LoVo (cell line): ENCODE measurements at regions not wholly inside any gene's neighbourhood (a gene's known extent, or its start where the extent isn't known, plus 50 kb on each side); places are given as distances from the start of the nearest gene placed in this dataset.

Experiments
- DNase-seq: peaks from one replicate; pipeline ENCODE4 v3.0.0-alpha.2; 2016; ENCODE audit warnings: low spot score

DNA sequence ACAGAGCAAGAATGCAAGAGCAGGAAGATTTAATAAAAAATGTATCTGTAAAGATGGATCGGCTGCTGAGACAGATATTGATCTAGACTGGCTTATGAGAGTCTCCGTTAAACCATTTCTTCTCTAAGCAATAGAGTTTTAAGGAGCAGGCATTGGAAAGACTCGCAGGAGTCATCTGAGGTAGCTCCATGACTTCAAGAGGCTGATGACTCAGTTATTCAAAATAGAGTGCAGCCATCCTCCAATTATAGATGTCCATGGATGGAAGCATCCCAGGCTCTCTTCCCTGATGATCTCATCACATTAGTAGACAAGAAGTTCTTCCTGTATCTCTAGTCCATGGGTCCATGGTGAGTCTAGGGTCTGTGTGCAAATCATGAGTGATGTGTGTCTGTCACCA is 638.3 kb upstream of the TMEM132C start:
- no peak for DNase-seq

DNA sequence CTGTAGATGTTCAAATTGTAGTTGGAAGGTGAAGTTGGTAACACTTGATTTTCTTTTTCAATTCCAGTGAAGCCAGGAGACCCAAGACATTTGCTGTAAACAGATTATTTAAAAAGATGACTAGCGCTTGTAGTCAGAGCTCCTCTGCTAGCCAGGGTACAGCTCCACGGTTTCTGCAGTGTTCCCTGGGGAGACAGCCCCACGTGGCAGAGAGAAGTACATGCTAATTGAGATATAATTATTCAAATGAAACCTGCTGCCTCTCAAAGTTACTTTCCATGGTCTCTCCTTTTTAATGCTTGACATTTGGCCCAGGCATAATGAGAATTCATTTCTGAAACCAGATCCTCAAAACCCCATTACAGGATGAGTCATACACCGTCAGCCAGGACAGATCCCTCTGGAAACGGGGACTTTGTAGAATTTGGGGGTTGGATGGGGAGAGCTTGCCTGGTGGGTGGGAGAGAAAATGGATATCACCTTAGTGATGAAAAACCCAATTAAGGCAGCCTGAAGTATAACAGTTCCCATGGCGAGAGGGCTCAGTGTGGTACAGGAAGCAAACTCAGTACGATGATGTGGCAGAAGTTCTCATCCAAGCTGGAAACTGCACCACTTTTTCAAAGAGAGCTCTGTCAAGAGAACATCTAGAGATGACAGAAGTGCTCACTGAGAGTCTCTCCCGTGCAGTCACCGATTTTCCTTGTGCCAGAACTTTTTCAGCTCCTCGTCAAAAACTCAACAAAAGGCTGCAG is 637.7 kb upstream of the TMEM132C start:
- DNase-seq: no peak

DNA sequence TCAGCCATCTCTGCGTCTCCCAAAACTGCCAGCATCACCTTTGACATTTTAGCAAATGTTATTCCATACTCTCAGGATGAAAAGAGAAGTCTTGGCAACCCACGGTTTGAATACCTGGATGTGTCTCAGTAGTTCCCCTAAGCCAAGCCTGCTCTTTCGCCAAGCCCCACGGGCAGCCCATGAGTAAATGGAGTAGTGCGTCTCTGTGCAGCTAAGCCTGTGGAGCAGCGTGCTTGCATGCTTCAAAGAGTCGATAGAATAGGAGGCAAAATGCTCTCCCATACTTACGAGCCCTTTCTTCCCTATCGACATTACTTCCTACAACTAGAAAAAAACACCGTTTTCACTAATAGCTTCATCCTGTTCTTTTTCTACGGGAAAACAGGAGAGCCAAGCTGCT is 634.5 kb upstream of the TMEM132C start:
- no peak for DNase-seq

DNA sequence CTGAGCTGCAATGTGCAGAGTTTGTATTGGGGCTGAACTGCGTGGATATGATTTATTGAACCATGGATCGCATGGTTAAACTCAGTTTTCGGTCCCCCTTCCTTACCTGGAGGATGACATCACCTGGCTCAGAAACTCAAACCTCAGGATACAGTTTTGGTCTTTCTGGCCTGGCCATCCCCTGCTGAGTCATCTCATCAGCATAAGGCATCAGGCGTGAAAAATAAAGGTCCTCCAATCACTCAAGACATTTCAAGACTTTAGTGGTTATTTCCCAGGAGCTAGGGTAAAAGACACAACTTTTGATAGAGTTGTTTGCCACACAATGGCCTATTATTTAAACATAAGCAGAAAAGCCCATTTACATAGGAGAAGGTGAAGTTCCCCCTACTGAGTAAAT is 631.1 kb upstream of the TMEM132C start:
- DNase-seq: no peak

DNA sequence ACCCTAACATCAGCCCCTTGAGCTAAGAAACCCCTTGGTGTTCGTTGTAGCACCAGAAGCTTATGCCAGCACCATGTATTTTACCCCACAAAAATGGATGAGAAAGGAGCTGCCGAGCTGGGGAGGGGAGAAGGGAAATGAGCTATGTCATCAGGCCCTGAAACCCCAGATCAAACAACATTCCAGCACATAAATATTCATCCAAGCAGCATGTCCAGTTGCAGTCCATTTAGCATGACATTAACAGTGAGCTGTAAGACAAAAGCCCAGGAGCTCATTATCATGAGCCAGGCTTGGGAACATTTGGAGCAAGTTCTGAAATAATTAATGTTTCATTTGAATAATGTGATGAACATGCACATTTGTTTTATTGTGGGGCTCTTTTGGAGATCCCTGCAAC is 630.1 kb upstream of the TMEM132C start:
- no peak for DNase-seq

DNA sequence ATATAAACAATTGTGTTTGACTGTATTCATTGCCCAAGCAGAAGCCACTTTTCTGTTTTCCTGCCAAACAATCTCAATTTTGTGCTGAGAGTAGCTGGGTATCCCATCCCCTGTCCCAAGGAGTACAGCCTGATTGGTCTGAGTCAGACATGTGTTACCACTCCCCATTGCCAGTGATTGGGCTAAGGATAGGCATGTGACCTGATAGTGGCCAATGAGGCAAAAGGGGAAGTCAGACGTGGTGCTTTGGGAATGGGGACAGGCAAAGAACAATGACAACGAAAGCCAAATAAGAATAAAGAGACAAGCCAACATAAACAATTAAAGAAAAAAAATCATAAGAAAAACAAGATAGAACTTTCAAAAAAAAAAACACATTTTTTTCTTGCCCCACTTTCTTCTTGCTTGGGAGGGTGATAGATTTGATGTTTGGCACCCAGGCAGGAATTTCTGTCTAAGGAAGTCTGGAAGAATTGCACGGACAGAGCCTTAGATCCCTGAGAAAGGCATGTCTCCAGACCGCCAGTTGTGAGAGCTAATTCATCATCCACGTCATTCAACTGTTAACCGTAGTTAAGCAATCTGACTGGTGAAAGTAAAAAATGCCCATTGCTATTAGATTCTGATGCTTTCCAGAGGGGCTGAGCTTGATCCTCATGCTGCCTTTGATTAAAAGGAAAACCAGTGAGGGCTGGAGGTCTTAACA is 626.6 kb upstream of the TMEM132C start:
- no peak for DNase-seq

DNA sequence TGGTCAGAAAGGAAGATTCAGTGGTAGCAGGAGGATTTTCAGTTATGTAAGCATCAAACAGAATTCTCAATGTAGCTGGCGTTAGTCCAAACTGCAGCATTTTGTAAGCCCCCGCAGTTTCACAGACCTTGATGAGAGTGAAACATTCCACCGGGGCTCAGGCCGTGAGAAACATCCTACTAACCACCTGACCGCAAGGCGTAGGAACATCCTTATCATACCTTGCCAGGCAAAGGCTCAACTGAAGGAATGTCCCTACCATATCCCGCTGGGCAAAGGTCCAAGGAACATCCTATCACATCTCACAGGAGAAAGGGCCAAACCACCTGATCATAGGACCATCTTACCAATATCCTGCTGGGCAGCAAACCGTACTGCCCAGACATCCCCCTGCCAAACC is 624.8 kb upstream of the TMEM132C start:
- DNase-seq: no peak

DNA sequence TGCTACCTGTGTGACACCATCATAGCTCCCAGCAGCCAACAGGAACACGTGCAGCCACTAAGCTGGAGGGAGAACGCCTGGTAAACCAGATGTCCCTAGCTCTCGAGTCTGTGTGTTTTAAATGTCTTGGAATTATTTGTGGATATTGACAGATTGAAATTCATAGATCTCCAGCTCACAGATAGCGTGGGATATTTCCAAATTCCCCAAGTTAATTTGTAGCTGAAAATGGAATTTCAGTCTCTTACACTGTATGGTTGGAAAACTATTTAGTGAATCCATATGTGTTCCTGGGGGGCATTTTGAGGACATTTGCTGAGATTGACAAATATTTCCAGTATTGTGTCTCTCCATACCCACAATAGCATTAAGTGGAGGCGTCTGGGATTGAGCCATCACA is 618.6 kb upstream of the TMEM132C start:
- no peak for DNase-seq

DNA sequence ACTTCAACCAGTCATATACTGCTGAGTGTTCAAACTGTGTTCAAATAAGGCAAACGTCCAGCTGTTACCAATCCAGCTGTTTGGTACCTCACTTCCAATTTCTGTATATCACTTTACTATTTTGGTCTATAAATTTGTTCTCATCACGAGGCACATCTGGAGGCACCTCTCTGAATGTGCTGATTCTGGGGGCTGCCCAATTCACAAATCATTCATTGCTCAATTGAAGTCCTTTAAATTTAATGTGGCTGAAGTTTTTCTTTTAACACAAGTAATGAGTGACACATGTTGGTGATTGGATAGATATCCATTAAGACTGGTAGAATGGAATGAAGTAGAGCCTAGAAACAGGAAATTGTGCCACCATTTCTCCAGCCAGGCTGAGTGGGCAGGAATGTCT is 617.0 kb upstream of the TMEM132C start:
- no peak for DNase-seq

DNA sequence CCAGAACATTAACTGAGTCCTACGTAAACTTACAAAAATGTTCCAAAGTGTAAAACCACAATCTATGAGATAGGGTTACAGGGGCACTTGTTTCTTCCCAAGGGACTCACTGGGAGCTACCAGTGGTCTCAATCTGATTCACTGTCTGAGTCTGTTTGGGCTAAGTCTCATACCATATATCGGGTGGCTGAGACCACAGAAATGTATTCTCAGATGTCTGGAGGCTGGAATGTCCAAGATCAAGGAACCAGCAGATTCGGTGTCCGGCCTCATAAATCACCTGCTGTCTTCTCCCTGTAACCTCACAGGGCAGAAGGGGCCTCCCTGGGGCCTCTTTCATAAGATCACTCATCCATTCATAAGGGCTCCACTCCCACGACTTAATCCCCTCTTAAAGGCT is 616.3 kb upstream of the TMEM132C start:
- no peak for DNase-seq

DNA sequence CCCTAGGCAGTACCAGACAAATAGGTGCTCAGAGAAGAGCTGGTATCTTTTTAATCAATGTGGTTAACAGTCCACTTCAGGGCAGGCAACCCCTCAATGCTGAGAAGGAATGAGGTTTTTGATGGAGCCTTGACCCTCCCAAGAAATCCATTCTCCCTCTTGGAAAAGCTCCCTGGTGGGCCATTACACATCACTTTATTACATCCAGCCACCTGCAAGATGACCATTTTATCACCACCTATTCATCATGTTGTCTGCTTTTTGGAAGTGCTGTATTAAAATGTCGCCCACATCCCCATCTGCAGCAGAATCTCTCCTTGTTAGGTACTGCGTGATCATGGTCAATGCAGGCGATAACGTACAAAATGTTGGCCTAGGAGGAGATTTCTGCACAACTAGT is 614.7 kb upstream of the TMEM132C start:
- DNase-seq: no peak

DNA sequence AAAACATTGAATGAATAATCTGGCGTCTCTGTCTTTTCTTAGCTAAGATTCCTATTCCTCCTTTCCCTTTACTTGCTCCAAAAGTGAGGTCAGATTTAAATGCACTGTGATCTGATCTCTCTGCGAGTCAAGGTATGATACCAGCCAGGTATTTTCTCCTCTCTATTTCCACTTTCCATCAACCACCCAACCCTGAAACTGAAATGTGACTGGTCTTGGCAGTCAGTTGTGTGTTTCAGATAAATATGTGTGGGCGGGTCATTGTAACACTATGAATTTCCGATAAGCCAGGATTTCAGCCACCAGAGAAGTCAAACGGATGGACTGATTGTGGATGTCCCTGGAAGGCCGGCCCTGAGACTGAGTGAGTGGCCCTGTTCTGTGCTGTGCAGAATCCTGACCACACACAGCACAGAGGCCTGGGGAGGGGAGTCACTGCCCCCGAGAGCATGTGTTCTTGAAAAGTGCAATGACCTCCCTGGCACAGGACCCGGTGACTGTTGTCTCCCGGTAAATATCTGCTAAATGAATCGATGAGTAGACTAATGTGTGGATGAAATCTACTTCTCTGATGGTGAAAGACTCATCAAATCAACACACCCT is 612.5 kb upstream of the TMEM132C start:
- DNase-seq: no peak

DNA sequence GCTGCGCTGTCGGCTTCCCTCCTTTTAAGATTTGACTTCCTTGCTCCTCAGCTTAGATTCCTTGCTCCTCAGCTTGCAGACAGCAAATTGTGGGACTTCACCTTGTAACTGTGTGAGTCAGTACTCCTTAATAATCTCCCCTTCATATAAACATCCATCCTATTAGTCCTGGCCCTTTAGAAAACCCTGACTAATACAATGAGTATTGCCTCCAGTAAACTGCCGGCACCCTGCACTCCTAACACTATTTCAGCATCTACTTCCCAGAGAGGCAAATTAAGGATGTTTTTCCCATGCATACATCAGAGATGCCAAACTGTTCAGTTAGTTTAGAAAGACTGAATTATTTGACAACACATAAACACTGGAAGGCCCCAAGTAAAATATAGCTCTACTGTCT is 611.3 kb upstream of the TMEM132C start:
- DNase-seq: no peak

DNA sequence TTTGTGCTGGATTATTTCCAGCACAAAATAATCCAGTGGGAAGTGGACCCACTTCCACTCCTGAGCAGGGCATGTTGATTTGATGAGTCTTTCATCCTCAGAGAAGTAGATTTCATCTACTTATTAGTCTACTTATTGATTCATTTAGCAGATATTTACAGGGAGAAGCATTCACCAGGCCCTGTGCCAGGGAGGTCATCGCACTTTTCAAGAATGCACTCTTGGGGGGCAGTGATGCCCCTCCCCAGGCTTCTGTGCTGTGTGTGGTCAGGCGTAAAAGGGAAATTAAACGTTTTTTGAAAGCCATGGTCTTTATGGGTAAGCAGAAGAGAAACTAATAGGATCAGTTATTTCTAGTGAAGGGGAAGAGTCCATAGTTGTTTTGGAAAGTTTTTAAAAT is 610.7 kb upstream of the TMEM132C start:
- DNase-seq: no peak

DNA sequence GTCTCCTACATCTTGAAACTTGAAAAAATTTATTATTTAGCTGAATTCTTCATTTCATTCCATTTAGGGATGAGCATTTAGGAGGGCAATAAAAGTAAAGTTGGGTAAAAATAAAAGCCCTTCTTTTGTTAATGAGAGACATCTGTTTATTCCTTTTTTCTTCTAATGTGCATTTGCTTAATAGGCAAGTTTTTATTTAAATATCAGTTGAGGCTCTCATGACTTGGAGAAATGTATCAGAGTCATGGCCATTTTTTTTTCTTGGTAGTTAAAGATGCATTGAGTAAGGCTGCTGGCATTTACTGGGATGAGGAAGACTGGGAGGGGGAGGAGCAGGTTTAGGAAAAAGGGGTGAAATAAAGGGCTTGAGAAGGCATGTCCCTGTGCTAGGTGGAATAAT is 609.9 kb upstream of the TMEM132C start:
- no peak for DNase-seq

DNA sequence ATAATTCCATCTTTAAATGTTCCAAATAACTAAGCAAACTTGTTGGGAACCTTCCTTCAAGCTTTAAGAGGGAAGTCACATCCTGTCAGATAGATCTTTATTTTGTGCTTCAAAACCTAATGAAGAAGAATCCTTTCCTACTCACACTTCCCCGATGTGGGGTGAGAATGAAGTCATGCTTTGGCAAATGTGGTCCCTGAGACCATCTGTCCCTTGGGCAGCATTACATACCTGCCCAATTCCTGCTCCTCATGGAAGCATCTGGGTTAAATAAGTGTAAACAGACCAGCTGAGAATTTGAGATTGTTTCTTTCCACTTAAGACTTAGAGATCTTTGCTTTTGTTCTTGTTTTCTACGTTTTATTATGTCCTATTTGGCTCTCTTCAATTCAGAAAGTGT is 606.0 kb upstream of the TMEM132C start:
- no peak for DNase-seq

DNA sequence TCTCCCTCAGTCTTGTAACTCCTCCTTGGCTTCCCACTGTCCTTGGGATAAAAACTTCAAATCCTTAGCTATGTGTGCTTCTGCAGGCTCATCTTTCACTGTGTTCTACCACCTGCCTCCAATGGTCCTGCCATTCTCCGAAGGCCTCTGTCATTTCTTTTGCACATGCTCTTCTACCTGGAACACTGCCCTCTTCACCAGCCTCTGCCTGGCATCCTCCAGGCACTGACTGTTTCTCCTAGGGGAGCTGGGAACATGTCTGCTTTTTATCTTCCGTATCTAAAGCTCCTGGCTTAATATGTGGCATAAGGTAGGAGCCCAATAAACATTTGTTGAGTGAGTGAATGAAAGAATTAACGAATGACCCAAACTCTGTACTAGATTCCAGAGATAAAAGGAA is 603.3 kb upstream of the TMEM132C start:
- no peak for DNase-seq

DNA sequence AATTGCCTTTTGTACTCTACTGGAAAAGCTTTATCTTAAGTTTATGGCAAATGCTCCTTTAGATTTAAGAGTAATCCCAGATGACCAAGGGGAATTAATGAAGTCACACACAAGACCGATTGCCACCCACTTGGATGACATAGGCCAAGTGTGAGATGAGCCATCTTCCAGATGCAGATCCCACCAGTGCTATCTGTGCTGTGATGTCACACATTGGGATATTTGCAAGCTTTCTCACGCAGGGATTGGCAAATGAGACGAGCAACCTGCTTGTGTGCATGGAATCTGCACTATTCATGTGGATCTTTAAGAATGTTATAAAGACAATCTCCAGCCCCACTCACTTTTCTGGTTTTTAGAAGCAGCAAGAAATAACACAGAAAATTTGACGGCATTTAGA is 602.1 kb upstream of the TMEM132C start:
- DNase-seq: no peak

DNA sequence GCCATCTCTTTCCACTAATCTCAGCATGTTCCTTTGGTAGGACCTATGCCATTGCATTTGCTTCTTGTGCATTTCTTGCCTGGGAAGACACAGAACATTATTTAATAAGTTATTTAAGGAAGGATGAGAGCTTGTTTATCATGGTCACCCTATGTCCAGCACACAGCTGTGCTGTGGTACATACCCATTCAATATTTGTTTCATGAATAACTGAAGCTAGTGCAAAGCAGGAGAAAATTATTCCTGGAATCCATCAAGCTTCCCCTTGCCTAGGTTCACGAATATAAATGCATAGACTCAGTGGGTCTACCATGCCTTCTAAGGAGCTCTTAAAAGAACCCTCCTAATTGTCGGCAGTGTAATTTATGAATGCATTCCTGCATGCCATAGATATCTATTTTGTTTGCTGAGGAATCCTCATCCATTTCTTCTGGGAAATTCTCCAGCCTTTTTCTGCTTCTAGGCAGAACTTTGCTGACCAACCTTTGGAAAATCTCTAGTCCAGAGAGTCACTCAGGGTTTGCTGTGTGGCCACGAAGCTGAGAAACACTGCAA is 599.8 kb upstream of the TMEM132C start:
- DNase-seq: no peak

DNA sequence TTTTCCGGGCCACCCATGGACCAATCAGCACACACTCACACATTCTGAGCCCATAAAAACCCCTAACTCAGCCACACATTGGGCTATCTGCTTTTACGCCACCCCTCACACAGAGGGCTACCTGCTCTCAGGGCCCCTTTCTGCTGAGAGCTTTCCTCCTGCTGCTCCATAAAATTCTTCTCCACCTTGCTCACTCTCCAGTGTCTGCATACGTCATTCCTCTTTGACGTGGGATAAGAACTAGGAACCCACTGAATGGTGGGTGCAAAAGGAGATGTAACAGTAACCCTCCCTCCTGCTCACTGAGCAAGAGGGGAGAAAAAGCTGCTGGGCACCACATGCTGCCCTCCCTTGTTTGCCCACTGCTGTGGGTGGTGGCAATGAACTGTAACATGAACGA is 596.7 kb upstream of the TMEM132C start:
- DNase-seq: no peak

DNA sequence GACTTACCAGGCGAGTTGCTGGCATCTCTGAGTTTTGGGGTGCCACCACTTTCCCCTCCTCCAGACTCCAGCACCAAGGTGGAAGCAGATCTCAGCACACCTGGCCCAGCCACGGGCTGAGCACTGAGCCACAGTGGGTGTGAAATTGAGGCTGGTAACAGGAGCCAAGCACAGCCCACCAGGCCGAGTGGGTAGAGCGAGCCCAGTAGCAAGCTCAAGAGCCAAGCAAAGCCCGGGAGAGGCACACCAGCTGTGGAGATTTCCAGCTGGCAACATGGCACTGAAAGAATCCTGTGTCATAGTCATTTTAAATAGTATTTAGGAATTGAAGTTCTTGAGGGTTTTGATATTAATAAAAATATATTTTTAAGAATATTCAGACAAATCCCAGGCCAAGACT is 596.2 kb upstream of the TMEM132C start:
- no peak for DNase-seq

DNA sequence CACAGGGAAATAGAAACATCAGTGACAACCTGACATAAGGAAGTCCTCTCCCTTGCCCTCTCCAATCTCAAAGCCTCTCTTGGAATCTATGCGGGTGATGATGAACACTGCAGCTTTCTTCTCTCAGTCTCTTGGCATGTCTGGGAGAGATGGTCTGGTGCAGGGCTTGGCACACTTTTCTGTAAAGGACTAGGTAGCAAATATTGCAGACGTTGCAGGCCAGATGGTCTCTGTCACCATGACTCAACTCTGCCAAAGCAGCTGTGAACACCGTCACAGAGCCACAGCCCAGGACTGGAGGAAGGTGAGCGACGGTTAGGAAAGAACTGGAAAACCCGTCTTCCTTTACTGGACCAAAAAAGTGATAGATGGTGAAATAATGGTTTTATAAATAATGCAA is 591.0 kb upstream of the TMEM132C start:
- no peak for DNase-seq

DNA sequence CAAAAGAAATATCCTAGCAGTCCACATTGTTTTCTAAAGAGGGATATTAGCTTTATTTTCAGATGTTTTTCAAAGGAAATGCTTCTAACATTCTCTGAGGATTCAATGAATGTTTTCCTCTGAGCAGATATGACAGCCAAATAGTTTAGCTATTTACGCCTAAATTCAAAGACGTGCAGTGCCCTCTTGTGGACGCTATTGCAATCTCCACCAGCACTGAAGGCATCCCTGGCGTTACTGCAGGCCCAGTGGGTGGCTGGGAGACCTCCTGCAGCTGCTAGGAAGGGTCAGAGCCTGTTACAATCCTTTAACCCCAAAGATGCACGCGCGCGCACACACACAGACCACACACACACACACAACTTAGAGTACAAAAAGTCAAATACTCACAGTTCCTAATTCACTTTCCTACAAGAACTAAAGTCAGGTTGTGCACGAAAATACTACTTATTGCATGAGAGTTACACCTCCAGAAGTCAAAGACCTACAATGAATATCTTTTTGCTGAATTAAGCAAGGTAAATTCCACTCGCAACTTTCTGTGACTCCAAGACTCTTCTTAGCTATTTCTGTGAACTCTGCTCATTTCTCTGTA is 589.3 kb upstream of the TMEM132C start:
- DNase-seq: peak; percentile 73
